ENCODE measurements at regions not wholly inside any gene's neighbourhood (a gene's known extent, or its start where the extent isn't known, plus 50 kb on each side); places are given as distances from the start of the nearest gene placed in this dataset.

GRCh38 chr20:58112017-58112781 lies 116.3 kb downstream of the ANKRD60 start:
- H3F3A ChIP-seq (ENCODE audit: low read depth), result no peaks in the 10 kb centered on the region
- no peak overlapping the region for H2AFZ ChIP-seq (ENCODE audit: low read length)
- no peak overlapping the region for H3K9ac ChIP-seq (ENCODE audit: low read depth, low read length, poor library complexity, severe bottlenecking)
- TF ChIP-seq EZH2phosphoT487 (IDR thresholded peaks at IDR 0.05; ENCODE audit: borderline replicate concordance) (no peak), CTCF (conservative IDR thresholded peaks at IDR 0.05; ENCODE audit: low read length) (no peak)
- no peak overlapping the region for H3K4me3 ChIP-seq (ENCODE audit: low read length, poor library complexity, severe bottlenecking)
- no peaks in the 10 kb centered on the region for H3K36me3 ChIP-seq (ENCODE audit: insufficient read depth, low read length)
- H3K9me2 ChIP-seq (replicated peaks; ENCODE audit: low read depth, low read length), result no peaks in the 10 kb centered on the region
- H3K79me2 ChIP-seq (ENCODE audit: insufficient read depth, low read length), result no peaks in the 10 kb centered on the region
- peaks cover 2% of the 10 kb centered on the region for H3K27me3 ChIP-seq (ENCODE audit: insufficient read depth, low read length, poor library complexity, severe bottlenecking)
- no peaks in the 10 kb centered on the region for H3K9me3 ChIP-seq (ENCODE audit: insufficient read depth, low read depth, low read length)
- H3K4me1 ChIP-seq (ENCODE audit: insufficient read depth, low read length, poor library complexity, severe bottlenecking), result no peaks in the 10 kb centered on the region
- H3K4me2 ChIP-seq (ENCODE audit: low read depth, low read length, poor library complexity, severe bottlenecking), result no peak overlapping the region
- H4K20me1 ChIP-seq (ENCODE audit: insufficient read depth, low read length, poor library complexity, severe bottlenecking), result no peaks in the 10 kb centered on the region

- Histone ChIP-seq H3K9me2 (replicated peaks; ENCODE audit: low read depth, low read length) (no peaks in the 10 kb centered on the region), H3K79me2 (ENCODE audit: insufficient read depth, low read length) (no peaks in the 10 kb centered on the region), H2AFZ (ENCODE audit: low read length) (no peak overlapping the region), H4K20me1 (ENCODE audit: insufficient read depth, low read length, poor library complexity, severe bottlenecking) (no peaks in the 10 kb centered on the region), H3K4me2 (ENCODE audit: low read depth, low read length, poor library complexity, severe bottlenecking) (no peak overlapping the region), H3K4me1 (ENCODE audit: insufficient read depth, low read length, poor library complexity, severe bottlenecking) (no peaks in the 10 kb centered on the region), H3F3A (ENCODE audit: low read depth) (no peaks in the 10 kb centered on the region), H3K27me3 (ENCODE audit: insufficient read depth, low read length, poor library complexity, severe bottlenecking) (no peaks in the 10 kb centered on the region), H3K4me3 (ENCODE audit: low read length, poor library complexity, severe bottlenecking) (no peak overlapping the region), H3K9ac (ENCODE audit: low read depth, low read length, poor library complexity, severe bottlenecking) (no peak overlapping the region), H3K9me3 (ENCODE audit: insufficient read depth, low read depth, low read length) (no peaks in the 10 kb centered on the region), H3K36me3 (ENCODE audit: insufficient read depth, low read length) (no peaks in the 10 kb centered on the region)
- TF ChIP-seq CTCF (conservative IDR thresholded peaks at IDR 0.05; ENCODE audit: low read length) (no peak), EZH2phosphoT487 (IDR thresholded peaks at IDR 0.05; ENCODE audit: borderline replicate concordance) (no peak)
Observed at GRCh38 chr20:58111310-58112016, 117.0 kb downstream of the ANKRD60 start.

- Histone ChIP-seq H3K27me3 (ENCODE audit: insufficient read depth, low read length, poor library complexity, severe bottlenecking) (no peaks in the 10 kb centered on the region), H4K20me1 (ENCODE audit: insufficient read depth, low read length, poor library complexity, severe bottlenecking) (no peaks in the 10 kb centered on the region), H3K79me2 (ENCODE audit: insufficient read depth, low read length) (no peaks in the 10 kb centered on the region), H3K4me3 (ENCODE audit: low read length, poor library complexity, severe bottlenecking) (no peak overlapping the region), H3K9me3 (ENCODE audit: insufficient read depth, low read depth, low read length) (no peaks in the 10 kb centered on the region), H3K4me1 (ENCODE audit: insufficient read depth, low read length, poor library complexity, severe bottlenecking) (no peaks in the 10 kb centered on the region), H3K9me2 (replicated peaks; ENCODE audit: low read depth, low read length) (no peaks in the 10 kb centered on the region), H3K9ac (ENCODE audit: low read depth, low read length, poor library complexity, severe bottlenecking) (no peak overlapping the region), H3K4me2 (ENCODE audit: low read depth, low read length, poor library complexity, severe bottlenecking) (no peak overlapping the region), H2AFZ (ENCODE audit: low read length) (no peak overlapping the region), H3K36me3 (ENCODE audit: insufficient read depth, low read length) (no peaks in the 10 kb centered on the region), H3F3A (ENCODE audit: low read depth) (no peaks in the 10 kb centered on the region)
- TF ChIP-seq EZH2phosphoT487 (IDR thresholded peaks at IDR 0.05; ENCODE audit: borderline replicate concordance) (no peak), CTCF (conservative IDR thresholded peaks at IDR 0.05; ENCODE audit: low read length) (no peak)
Observed at GRCh38 chr20:58109918-58110635, 118.4 kb downstream of the ANKRD60 start.
